ENCODE measurements at regions not wholly inside any gene's neighbourhood (a gene's known extent, or its start where the extent isn't known, plus 50 kb on each side); places are given as distances from the start of the nearest gene placed in this dataset.

GRCh38 chr3:6491768-6492167 lies 369.1 kb upstream of the GRM7 start:
- TF ChIP-seq CTCF (IDR thresholded peaks at IDR 0.05): no peak

GRCh38 chr3:6492306-6492705 lies 368.6 kb upstream of the GRM7 start:
- TF ChIP-seq CTCF (IDR thresholded peaks at IDR 0.05): no peak

GRCh38 chr3:6504347-6504746 lies 356.6 kb upstream of the GRM7 start:
- TF ChIP-seq CTCF (IDR thresholded peaks at IDR 0.05): no peak

GRCh38 chr3:6504834-6505233 lies 356.1 kb upstream of the GRM7 start:
- no peak for TF ChIP-seq CTCF (IDR thresholded peaks at IDR 0.05)

GRCh38 chr3:6508410-6508759 lies 352.5 kb upstream of the GRM7 start:
- TF ChIP-seq CTCF (IDR thresholded peaks at IDR 0.05): no peak

- TF ChIP-seq CTCF (IDR thresholded peaks at IDR 0.05): no peak
These were observed 351.3 kb upstream of the GRM7 start for GRCh38 chr3:6509576-6509975.

GRCh38 chr3:6510713-6511112 lies 350.2 kb upstream of the GRM7 start:
- TF ChIP-seq CTCF (IDR thresholded peaks at IDR 0.05): no peak

- TF ChIP-seq CTCF (IDR thresholded peaks at IDR 0.05): no peak
These were observed 348.6 kb upstream of the GRM7 start for GRCh38 chr3:6512172-6512800.
